Endothelial cell of umbilical vein (primary cell): ENCODE measurements at regions not wholly inside any gene's neighbourhood (a gene's known extent, or its start where the extent isn't known, plus 50 kb on each side); places are given as distances from the start of the nearest gene placed in this dataset.
A peak's percentile ranks its signal among the peaks of the same experiment; 100 is the strongest.

Source experiments
- BruUV-seq: library from RNA; stranded (reverse); fragments of 400-500 nt; replicated peaks from 2 replicates; lab custom pipeline; 2021; lab: Mats Ljungman, UMichigan
- CTCF ChIA-PET: fragments of 300-600, 350-600 bp; sonication (Branson Sonifier 250); formaldehyde crosslinking; loops from one replicate; lab custom pipeline; 2021; ENCODE audit warnings: antibody characterized with exemption, inconsistent platforms; lab: Charles Lee
- POLR2A ChIA-PET: fragments of 300-600, 350-600 bp; sonication (Branson Sonifier 250); formaldehyde crosslinking; loops from one replicate; lab custom pipeline; 2021; ENCODE audit warnings: antibody characterized with exemption, inconsistent platforms; lab: Charles Lee
- DNase-seq: peaks from one replicate; pipeline ENCODE4 v3.0.0-alpha.2; 2011; ENCODE audit warnings: low read depth, low spot score
- FAIRE-seq: peaks from 2 replicates; lab custom pipeline; 2011; peaks lifted over from hg19 to GRCh38; lab: Jason Lieb, UNC
- H2AFZ ChIP-seq: 2 replicates; pipeline ENCODE4 v1.6.0; 2012; ENCODE audit warnings: low read depth, low read length, control low read depth, inconsistent platforms
- H3K27ac ChIP-seq: 2 replicates; pipeline ENCODE4 v1.5.1; 2011; ENCODE audit warnings: low read depth, mild to moderate bottlenecking, control low read depth, low read length, moderate library complexity; ENCODE audit not compliant: insufficient read depth
- H3K27me3 ChIP-seq, 2 experiments: 2 replicates each; pipeline versions ENCODE4 v1.6.0 to v1.6.1; 2011; ENCODE audit warnings: low read length in 2 of 2, mixed read lengths in 1 of 2; ENCODE audit not compliant: control insufficient read depth in 2 of 2, insufficient read depth in 2 of 2
- H3K36me3 ChIP-seq, 2 experiments: 2 replicates in 1 of 2; 3 replicates in 1 of 2; pipeline ENCODE4 v1.5.1; 2011; ENCODE audit warnings: low read length in 2 of 2, mild to moderate bottlenecking in 1 of 2, moderate library complexity in 1 of 2; ENCODE audit not compliant: control insufficient read depth in 2 of 2, insufficient read depth in 2 of 2; ENCODE audit errors: extremely low read depth in 1 of 2
- H3K4me1 ChIP-seq: 3 replicates; pipeline ENCODE4 v1.5.1; 2011; ENCODE audit warnings: mild to moderate bottlenecking, low read length; ENCODE audit not compliant: control insufficient read depth, insufficient read depth; ENCODE audit errors: extremely low read depth
- H3K4me2 ChIP-seq: 2 replicates; pipeline ENCODE4 v1.6.1; 2011; ENCODE audit warnings: low read length, control low read depth, mixed read lengths; ENCODE audit not compliant: insufficient read depth
- H3K4me3 ChIP-seq, 3 experiments: fragments of 200-600 bp in 1 of 3; sonication (generic), shearing (Covaris generic) in 1 of 3; replicated peaks in 1 of 3; 2 replicates each; pipeline ENCODE4 v1.5.1; 2011 to 2016; ENCODE audit warnings: control low read depth in 3 of 3, low read length in 3 of 3, mild to moderate bottlenecking in 2 of 3, inconsistent platforms in 1 of 3, low read depth in 1 of 3, moderate library complexity in 1 of 3; ENCODE audit not compliant: insufficient read depth in 1 of 3
- H3K79me2 ChIP-seq: 2 replicates; pipeline ENCODE4 v1.6.0; 2012; ENCODE audit warnings: low read length, inconsistent platforms; ENCODE audit not compliant: control insufficient read depth, insufficient read depth
- H3K9ac ChIP-seq: replicated peaks from 2 replicates; pipeline ENCODE3; 2011; ENCODE audit warnings: low read length, control low read depth; ENCODE audit not compliant: insufficient read depth; ENCODE audit errors: extremely low read depth
- H3K9me1 ChIP-seq: replicated peaks from 3 replicates; pipeline ENCODE4 v1.6.0; 2011; ENCODE audit warnings: mild to moderate bottlenecking, low read length; ENCODE audit not compliant: control insufficient read depth, insufficient read depth; ENCODE audit errors: extremely low read depth
- H3K9me3 ChIP-seq: replicated peaks from 2 replicates; pipeline ENCODE4 v1.5.1; 2012; ENCODE audit warnings: low read length, inconsistent platforms; ENCODE audit not compliant: control insufficient read depth, insufficient read depth
- H4K20me1 ChIP-seq: replicated peaks from 2 replicates; pipeline ENCODE3; 2011; ENCODE audit warnings: mild to moderate bottlenecking, low read length; ENCODE audit not compliant: control insufficient read depth, insufficient read depth; ENCODE audit errors: extremely low read depth
- CTCF ChIP-seq, 2 donors: IDR thresholded peaks; 1 replicate in 1 of 2; 2 replicates in 1 of 2; pipeline ENCODE4 v1.5.1; 2011; ENCODE audit warnings: low read length in 2 of 2, mild to moderate bottlenecking in 2 of 2, moderate library complexity in 2 of 2, control low read depth in 1 of 2, inconsistent platforms in 1 of 2, low read depth in 1 of 2; ENCODE audit not compliant: insufficient read depth in 1 of 2; ENCODE audit errors: extremely low read depth in 1 of 2
- EZH2 ChIP-seq: IDR thresholded peaks from 2 replicates; pipeline ENCODE4 v1.6.1; 2012; ENCODE audit warnings: borderline replicate concordance, low read depth, mild to moderate bottlenecking, moderate library complexity, low read length, inconsistent platforms; ENCODE audit not compliant: severe bottlenecking
- FOS ChIP-seq: IDR thresholded peaks from 2 replicates; pipeline ENCODE4 v1.6.1; 2011; ENCODE audit warnings: mild to moderate bottlenecking, low read length, moderate library complexity, borderline replicate concordance; ENCODE audit not compliant: insufficient read depth
- GATA2 ChIP-seq: IDR thresholded peaks from 2 replicates; pipeline ENCODE4 v1.7.0; 2011; ENCODE audit warnings: low read depth, mild to moderate bottlenecking, moderate library complexity, mixed read lengths, low read length; ENCODE audit not compliant: insufficient read length, insufficient read depth
- JUN ChIP-seq: IDR thresholded peaks from 2 replicates; pipeline ENCODE4 v1.6.1; 2011; ENCODE audit warnings: borderline replicate concordance, low read depth; ENCODE audit not compliant: insufficient read length, insufficient read depth
- MAX ChIP-seq: IDR thresholded peaks from 2 replicates; pipeline ENCODE4 v1.6.1; 2011; ENCODE audit not compliant: insufficient read depth, insufficient read length
- MYC ChIP-seq: IDR thresholded peaks from one replicate; pipeline ENCODE4 v1.6.1; 2011; ENCODE audit warnings: mild to moderate bottlenecking, low read depth, low read length
- POLR2A ChIP-seq: IDR thresholded peaks from 2 replicates; pipeline ENCODE4 v1.6.1; 2012; ENCODE audit warnings: low read depth, mild to moderate bottlenecking, control low read depth, low read length
- POLR2AphosphoS5 ChIP-seq: IDR thresholded peaks from 2 replicates; pipeline ENCODE4 v1.6.1; 2012; ENCODE audit warnings: low read depth, mild to moderate bottlenecking, control low read depth, low read length, moderate library complexity; ENCODE audit not compliant: insufficient read depth
- dilution Hi-C: fragments of 300-500 bp; cut with MboI; formaldehyde crosslinking; loops from one replicate; pipeline ENCODE4 v1.15.0; 2019; ENCODE audit warnings: low sequenced_read_pairs; ENCODE audit not compliant: extremely low pct_ligation_motif_present
- intact Hi-C: fragments of 100-400 bp; cut with micrococcal nuclease; formaldehyde crosslinking; loops from one replicate; pipeline ENCODE4 v1.10.0; 2022

DNA sequence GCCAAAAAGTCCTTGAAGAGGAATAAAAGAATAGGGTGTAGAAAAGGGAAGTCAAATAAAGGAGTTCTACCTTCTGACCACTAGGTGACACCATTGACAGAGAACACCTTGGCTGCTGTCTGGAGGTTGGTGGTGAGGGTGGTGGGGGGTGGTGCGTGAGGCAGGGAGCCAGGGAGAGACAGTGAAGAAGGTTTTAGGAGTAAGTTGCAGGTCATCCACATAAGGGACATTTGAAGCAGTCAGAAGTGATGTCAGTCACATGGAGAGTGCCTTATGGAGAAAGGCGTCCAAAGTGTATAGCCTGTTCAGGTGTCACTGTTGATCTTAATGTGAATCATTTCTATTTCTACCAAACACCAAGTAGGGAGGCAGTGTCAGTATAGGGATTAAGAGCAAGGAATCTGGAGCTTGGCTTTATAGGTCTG, 279.3 kb upstream of the DDHD1 start:
- TF ChIP-seq JUN (no peak), POLR2AphosphoS5 (no peak), CTCF (IDR thresholded peaks at IDR 0.05; ENCODE audit: extremely low read depth in 1 of 2, insufficient read depth in 1 of 2, low read depth in 1 of 2, low read length in 2 of 2) (peak; percentile 64 to 68), MAX (no peak), MYC (no peak), POLR2A (no peak)
- BruUV-seq: no TSS peak
- Histone ChIP-seq H3K4me2 (no peak overlapping the region), H3K9ac (no peak overlapping the region), H3K79me2 (no peaks in the 10 kb centered on the region), H3K4me1 (no peaks in the 10 kb centered on the region), H4K20me1 (no peaks in the 10 kb centered on the region), H3K4me3 (no peak overlapping the region), H3K9me3 (no peaks in the 10 kb centered on the region), H3K36me3 (no peaks in the 10 kb centered on the region), H3K27ac (no peak overlapping the region), H2AFZ (no peak overlapping the region), H3K9me1 (no peaks in the 10 kb centered on the region), H3K27me3 (peaks cover 6 to 14% of the 10 kb centered on the region in 2 experiments)
- POLR2A ChIA-PET: no interaction called here
- DNase-seq: peak; percentile 70
- CTCF ChIA-PET: interaction anchor here (0.8 to 5.6 kb wide), 17 partner anchors 17 to 916 kb away, joined by 3 to 67 read pairs (median 5); no protein-coding TSS in a partner anchor
- dilution Hi-C loops (no loop called here), intact Hi-C loops (loop anchor here (1.0 to 10.0 kb wide), 7 partner anchors 107 to 916 kb away; partner anchors contain the start of gene BMP4)
- FAIRE-seq: no peak

DNA sequence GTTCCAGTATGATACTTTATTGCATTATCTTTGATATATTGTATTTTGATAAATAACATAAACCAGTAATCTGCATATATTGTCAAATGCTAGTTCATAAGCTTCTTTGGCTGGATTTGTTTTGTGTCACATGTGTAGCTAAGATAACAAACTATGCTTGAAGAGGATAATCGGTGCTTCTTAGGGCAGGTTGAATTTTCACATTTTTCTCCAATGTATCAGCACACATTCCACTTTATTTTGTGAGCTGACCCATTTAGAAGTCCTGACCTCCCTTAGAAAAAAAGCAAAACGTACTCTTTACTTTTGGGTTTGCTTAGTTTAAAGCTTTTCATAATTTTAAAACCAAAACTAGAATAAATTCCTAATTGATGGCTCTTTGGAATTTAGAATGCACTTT, 277.7 kb upstream of the DDHD1 start:
- Histone ChIP-seq H3K4me3 (no peak overlapping the region), H3K27ac (no peak overlapping the region), H3K4me1 (no peaks in the 10 kb centered on the region), H2AFZ (no peak overlapping the region), H4K20me1 (no peaks in the 10 kb centered on the region), H3K9me3 (no peaks in the 10 kb centered on the region), H3K9ac (no peak overlapping the region), H3K4me2 (no peak overlapping the region), H3K36me3 (no peaks in the 10 kb centered on the region), H3K9me1 (no peaks in the 10 kb centered on the region), H3K79me2 (no peaks in the 10 kb centered on the region), H3K27me3 (peaks cover 6 to 10% of the 10 kb centered on the region in 2 experiments)
- dilution Hi-C loops (no loop called here), intact Hi-C loops (loop anchor here (10.0 kb wide), 1 partner anchor 594 kb away; no protein-coding TSS in a partner anchor)
- BruUV-seq: no TSS peak
- CTCF ChIA-PET: interaction anchor here (0.7 to 5.6 kb wide), 9 partner anchors 15 to 990 kb away, joined by 4 to 67 read pairs (median 14); no protein-coding TSS in a partner anchor
- DNase-seq (no peak), FAIRE-seq (no peak)
- POLR2A ChIA-PET: no interaction called here
- TF ChIP-seq MYC (no peak), FOS (no peak), CTCF (IDR thresholded peaks at IDR 0.05; ENCODE audit: extremely low read depth in 1 of 2, insufficient read depth in 1 of 2, low read depth in 1 of 2, low read length in 2 of 2) (no peak), POLR2AphosphoS5 (no peak), POLR2A (no peak), EZH2 (no peak), MAX (no peak), JUN (no peak), GATA2 (no peak)
